ENCODE measurements at regions not wholly inside any gene's neighbourhood (a gene's known extent, or its start where the extent isn't known, plus 50 kb on each side); places are given as distances from the start of the nearest gene placed in this dataset.

DNA sequence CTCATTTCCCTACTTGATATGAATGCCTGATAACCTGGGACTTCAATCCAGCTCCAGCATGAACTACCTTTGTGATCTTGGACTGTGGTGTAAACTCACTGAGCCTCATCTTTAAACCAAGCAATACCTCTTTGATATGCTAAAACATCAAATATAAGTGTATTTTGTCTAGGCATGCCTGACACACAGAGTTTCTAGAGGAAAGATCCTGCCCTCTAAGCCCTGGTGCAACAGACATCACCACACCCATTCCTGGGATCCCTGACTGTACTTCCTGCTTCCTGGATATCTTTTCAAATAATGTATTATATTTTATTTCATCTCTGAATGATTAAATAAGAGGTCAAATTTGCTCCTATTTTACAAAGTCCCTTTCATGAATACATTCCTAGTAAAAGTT is 55.8 kb downstream of the ANXA2R start:
- H3K27ac Mint-ChIP-seq: no peak overlapping the region
- peaks cover 4% of the 10 kb centered on the region for H3K27me3 Mint-ChIP-seq (ENCODE audit: insufficient read depth, low read depth, poor library complexity)
- Histone ChIP-seq H3K9me2 (ENCODE audit: insufficient read depth) (no peaks in the 10 kb centered on the region), H3K4me2 (no peak overlapping the region), H3K79me2 (replicated peaks; ENCODE audit: insufficient read depth) (no peaks in the 10 kb centered on the region), H3K4me1 (ENCODE audit: insufficient read depth) (peaks cover 9% of the 10 kb centered on the region; the same call in 1 of the 2 replicates), H3K27ac (ENCODE audit: low read depth) (no peak overlapping the region), H3K4me3 (no peak overlapping the region), H3F3A (replicated peaks; ENCODE audit: low read depth) (no peaks in the 10 kb centered on the region), H3K36me3 (ENCODE audit: insufficient read depth) (no peaks in the 10 kb centered on the region; the same call in 1 of the 2 replicates), H2AFZ (no peak overlapping the region), H4K20me1 (replicated peaks; ENCODE audit: insufficient read depth) (no peaks in the 10 kb centered on the region), H3K27me3 (ENCODE audit: insufficient read depth) (peaks cover 36% of the 10 kb centered on the region)
- no peaks in the 10 kb centered on the region; the same call in 1 of the 3 replicates for H3K36me3 Mint-ChIP-seq (ENCODE audit: low read depth)
- H3K4me3 Mint-ChIP-seq: no peak overlapping the region
- no peak for ATAC-seq
- peaks cover 15% of the 10 kb centered on the region for H3K9me3 Mint-ChIP-seq
- TF ChIP-seq STAT1 (IDR thresholded peaks at IDR 0.05; ENCODE audit: unreplicated experiment): no peak
- TF ChIP-seq POLR2AphosphoS5 (IDR thresholded peaks at IDR 0.05; ENCODE audit: low read depth): no peak
- TF ChIP-seq, protein P1, sequence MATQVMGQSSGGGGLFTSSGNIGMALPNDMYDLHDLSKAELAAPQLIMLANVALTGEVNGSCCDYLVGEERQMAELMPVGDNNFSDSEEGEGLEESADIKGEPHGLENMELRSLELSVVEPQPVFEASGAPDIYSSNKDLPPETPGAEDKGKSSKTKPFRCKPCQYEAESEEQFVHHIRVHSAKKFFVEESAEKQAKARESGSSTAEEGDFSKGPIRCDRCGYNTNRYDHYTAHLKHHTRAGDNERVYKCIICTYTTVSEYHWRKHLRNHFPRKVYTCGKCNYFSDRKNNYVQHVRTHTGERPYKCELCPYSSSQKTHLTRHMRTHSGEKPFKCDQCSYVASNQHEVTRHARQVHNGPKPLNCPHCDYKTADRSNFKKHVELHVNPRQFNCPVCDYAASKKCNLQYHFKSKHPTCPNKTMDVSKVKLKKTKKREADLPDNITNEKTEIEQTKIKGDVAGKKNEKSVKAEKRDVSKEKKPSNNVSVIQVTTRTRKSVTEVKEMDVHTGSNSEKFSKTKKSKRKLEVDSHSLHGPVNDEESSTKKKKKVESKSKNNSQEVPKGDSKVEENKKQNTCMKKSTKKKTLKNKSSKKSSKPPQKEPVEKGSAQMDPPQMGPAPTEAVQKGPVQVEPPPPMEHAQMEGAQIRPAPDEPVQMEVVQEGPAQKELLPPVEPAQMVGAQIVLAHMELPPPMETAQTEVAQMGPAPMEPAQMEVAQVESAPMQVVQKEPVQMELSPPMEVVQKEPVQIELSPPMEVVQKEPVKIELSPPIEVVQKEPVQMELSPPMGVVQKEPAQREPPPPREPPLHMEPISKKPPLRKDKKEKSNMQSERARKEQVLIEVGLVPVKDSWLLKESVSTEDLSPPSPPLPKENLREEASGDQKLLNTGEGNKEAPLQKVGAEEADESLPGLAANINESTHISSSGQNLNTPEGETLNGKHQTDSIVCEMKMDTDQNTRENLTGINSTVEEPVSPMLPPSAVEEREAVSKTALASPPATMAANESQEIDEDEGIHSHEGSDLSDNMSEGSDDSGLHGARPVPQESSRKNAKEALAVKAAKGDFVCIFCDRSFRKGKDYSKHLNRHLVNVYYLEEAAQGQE (IDR thresholded peaks at IDR 0.05; ENCODE audit: unreplicated experiment): no peak
- no peak for TF ChIP-seq CREB1 (CRISPR knock-in tag; IDR thresholded peaks at IDR 0.05; ENCODE audit: low read depth)
- no peak for TF ChIP-seq JUNB (IDR thresholded peaks at IDR 0.05; ENCODE audit: unreplicated experiment)
- TF ChIP-seq EZH2phosphoT487 (IDR thresholded peaks at IDR 0.05; ENCODE audit: unreplicated experiment): no peak
- TF ChIP-seq, protein P2, sequence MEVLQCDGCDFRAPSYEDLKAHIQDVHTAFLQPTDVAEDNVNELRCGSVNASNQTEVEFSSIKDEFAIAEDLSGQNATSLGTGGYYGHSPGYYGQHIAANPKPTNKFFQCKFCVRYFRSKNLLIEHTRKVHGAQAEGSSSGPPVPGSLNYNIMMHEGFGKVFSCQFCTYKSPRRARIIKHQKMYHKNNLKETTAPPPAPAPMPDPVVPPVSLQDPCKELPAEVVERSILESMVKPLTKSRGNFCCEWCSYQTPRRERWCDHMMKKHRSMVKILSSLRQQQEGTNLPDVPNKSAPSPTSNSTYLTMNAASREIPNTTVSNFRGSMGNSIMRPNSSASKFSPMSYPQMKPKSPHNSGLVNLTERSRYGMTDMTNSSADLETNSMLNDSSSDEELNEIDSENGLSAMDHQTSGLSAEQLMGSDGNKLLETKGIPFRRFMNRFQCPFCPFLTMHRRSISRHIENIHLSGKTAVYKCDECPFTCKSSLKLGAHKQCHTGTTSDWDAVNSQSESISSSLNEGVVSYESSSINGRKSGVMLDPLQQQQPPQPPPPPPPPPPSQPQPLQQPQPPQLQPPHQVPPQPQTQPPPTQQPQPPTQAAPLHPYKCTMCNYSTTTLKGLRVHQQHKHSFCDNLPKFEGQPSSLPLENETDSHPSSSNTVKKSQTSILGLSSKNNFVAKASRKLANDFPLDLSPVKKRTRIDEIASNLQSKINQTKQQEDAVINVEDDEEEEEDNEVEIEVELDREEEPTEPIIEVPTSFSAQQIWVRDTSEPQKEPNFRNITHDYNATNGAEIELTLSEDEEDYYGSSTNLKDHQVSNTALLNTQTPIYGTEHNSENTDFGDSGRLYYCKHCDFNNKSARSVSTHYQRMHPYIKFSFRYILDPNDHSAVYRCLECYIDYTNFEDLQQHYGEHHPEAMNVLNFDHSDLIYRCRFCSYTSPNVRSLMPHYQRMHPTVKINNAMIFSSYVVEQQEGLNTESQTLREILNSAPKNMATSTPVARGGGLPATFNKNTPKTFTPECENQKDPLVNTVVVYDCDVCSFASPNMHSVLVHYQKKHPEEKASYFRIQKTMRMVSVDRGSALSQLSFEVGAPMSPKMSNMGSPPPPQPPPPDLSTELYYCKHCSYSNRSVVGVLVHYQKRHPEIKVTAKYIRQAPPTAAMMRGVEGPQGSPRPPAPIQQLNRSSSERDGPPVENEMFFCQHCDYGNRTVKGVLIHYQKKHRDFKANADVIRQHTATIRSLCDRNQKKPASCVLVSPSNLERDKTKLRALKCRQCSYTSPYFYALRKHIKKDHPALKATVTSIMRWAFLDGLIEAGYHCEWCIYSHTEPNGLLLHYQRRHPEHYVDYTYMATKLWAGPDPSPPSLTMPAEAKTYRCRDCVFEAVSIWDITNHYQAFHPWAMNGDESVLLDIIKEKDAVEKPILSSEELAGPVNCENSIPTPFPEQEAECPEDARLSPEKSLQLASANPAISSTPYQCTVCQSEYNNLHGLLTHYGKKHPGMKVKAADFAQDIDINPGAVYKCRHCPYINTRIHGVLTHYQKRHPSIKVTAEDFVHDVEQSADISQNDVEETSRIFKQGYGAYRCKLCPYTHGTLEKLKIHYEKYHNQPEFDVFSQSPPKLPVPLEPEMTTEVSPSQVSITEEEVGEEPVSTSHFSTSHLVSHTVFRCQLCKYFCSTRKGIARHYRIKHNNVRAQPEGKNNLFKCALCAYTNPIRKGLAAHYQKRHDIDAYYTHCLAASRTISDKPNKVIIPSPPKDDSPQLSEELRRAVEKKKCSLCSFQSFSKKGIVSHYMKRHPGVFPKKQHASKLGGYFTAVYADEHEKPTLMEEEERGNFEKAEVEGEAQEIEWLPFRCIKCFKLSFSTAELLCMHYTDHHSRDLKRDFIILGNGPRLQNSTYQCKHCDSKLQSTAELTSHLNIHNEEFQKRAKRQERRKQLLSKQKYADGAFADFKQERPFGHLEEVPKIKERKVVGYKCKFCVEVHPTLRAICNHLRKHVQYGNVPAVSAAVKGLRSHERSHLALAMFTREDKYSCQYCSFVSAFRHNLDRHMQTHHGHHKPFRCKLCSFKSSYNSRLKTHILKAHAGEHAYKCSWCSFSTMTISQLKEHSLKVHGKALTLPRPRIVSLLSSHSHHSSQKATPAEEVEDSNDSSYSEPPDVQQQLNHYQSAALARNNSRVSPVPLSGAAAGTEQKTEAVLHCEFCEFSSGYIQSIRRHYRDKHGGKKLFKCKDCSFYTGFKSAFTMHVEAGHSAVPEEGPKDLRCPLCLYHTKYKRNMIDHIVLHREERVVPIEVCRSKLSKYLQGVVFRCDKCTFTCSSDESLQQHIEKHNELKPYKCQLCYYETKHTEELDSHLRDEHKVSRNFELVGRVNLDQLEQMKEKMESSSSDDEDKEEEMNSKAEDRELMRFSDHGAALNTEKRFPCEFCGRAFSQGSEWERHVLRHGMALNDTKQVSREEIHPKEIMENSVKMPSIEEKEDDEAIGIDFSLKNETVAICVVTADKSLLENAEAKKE (CRISPR knock-in tag; IDR thresholded peaks at IDR 0.05): no peak
- no peak for TF ChIP-seq EZH2 (IDR thresholded peaks at IDR 0.05; ENCODE audit: low read depth, unreplicated experiment)
- TF ChIP-seq ZNF331 (CRISPR knock-in tag; IDR thresholded peaks at IDR 0.05; ENCODE audit: low read depth): no peak
- no peak for TF ChIP-seq ZNF114 (CRISPR knock-in tag; IDR thresholded peaks at IDR 0.05)
- no peaks in the 10 kb centered on the region for H3K4me1 Mint-ChIP-seq
- DNase-seq (ENCODE audit: low spot score): no peak

Data from GM23338 (cell line).